Femur (tissue), 1 donor: ENCODE measurements at regions not wholly inside any gene's neighbourhood (a gene's known extent, or its start where the extent isn't known, plus 50 kb on each side); places are given as distances from the start of the nearest gene placed in this dataset.
"Not testable (repeated sequence)": the region's sequence is repeated elsewhere in the genome, so short reads cannot be mapped to it uniquely, and the experiment has no call there.

Experiments used
- DNase-seq: peaks from one replicate; pipeline ENCODE4 v3.0.0-alpha.2; 2017

- DNase-seq, result not testable (repeated sequence)
These were observed 63.5 kb downstream of the UNC93B1 start for GRCh38 chr11:67940440-67940839.

DNA sequence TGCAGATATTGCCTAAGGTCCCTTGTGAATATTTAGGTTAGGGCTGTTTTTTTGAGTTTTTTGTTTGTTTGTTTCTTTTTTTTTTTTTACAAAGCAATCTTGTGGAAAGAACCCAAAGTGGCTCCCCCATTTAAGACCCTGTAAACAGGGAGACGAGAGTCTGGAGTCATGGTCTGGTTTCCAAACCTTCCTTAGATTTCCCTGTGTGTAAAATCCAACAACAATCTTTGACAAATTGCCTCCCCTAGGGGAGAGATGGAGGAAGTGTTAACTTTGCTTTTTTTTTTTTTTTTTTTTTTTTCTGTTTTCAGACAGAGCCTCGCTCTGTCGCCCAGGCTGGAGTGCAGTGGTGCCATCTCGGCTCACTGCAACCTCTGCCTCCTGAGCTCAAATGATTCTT is 64.9 kb downstream of the UNC93B1 start:
- not testable (repeated sequence) for DNase-seq

GRCh38 chr11:67938371-67938770 is 65.5 kb downstream of the UNC93B1 start:
- not testable (repeated sequence) for DNase-seq

DNA sequence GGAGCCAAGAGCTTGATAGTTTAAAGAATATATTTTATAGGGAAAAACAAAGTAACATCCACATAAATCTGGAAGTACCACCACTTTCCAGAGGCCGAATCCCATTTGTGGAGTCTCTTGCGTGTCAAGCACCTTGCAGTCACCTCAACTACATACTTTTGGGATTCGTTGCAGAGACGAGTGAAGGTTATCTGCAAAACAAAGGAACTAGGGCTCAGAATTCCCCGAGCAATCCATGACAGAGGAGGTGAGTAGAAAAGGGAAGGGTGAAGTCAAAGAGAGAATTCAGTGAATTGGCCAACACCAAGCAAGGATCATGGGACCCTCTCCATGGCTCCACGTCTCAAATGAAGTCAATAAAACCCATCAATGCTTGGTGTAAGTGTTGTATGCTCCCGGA is 80.3 kb downstream of the UNC93B1 start:
- not testable (repeated sequence) for DNase-seq

GRCh38 chr11:67920546-67920945 is 83.4 kb downstream of the UNC93B1 start:
- DNase-seq, result not testable (repeated sequence)

- not testable (repeated sequence) for DNase-seq
These were observed 91.7 kb downstream of the UNC93B1 start for GRCh38 chr11:67912184-67912583.

DNA sequence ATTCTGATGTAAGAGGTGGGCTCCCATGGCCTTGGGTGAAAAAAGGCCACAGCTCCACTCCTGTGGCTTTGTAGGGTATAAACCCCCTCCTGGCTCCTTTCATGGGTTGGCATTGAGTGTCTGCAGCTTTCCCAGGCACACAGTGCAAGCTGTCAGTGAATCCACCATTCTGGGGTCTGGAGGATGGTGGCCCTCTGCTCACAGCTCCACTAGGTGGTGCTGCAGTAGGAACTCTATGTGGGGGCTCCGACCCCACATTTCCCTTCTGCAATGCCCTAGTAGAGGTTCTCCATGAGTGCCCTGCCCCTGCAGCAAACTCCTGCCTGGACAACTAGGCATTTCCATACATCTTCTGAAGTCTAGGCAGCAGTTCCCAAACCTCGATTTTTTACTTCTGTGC is 92.7 kb downstream of the UNC93B1 start:
- not testable (repeated sequence) for DNase-seq

GRCh38 chr11:67910803-67911202 is 93.1 kb downstream of the UNC93B1 start:
- not testable (repeated sequence) for DNase-seq

DNA sequence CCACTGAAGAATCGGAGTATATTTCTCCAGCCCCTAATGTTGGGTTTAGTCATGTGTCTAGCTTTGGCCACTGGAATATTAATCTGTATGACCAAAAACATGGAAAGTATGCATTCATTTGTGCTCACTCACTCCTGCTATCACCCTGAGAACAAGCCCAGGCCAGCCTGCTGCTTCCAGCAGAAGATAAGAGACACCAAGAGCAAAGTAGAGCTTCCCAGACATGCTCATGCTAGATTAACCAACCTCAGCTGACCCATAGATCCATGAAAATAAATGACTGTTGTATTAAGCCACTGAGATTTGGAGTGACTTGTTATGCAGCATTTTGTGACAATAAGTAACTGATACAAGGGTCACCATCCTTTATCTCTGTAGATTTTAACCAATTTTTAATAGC is 96.9 kb downstream of the UNC93B1 start:
- DNase-seq, result not testable (repeated sequence)

GRCh38 chr11:67899462-67899861 is 104.4 kb downstream of the UNC93B1 start:
- not testable (repeated sequence) for DNase-seq

DNA sequence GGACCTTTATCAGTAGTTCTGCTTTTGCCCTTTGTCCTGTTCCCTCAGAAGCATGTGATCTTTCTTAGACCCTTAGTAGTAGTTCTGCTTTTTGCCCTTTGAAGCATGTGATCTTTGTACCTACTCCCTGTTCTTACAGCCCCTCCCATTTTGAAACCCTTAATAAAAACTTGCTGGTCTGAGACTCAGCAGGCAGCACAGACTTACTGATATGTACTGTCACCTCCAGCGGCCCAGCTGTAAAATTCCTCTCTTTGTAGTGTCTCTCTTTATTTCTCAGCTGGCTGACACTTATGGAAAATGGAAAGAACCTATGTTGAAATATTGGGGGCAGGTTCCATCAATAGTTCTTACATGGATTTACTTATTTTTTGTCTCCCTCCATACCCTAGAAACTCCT is 110.4 kb downstream of the UNC93B1 start:
- not testable (repeated sequence) for DNase-seq

GRCh38 chr11:67889646-67890045 is 114.3 kb downstream of the UNC93B1 start:
- not testable (repeated sequence) for DNase-seq

DNA sequence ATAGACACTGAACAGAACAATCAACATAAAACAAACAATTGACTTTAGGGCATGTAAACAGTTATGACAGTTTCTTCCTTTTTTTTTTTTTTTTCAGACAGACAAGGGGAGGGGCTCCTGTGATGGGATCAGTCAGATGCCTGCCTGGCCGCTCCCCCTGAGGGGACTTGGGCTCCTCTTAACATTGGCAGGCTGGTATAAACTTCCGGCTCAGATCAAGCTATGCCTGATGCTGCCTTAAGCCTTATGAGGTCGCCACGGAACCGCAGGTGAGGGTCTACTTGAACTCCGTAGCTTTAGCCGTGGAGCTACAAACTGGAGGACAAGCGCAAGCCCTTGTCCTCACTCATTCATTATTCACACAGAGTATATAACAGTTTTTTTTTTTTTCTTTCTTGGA is 115.8 kb downstream of the UNC93B1 start:
- DNase-seq, result not testable (repeated sequence)

DNA sequence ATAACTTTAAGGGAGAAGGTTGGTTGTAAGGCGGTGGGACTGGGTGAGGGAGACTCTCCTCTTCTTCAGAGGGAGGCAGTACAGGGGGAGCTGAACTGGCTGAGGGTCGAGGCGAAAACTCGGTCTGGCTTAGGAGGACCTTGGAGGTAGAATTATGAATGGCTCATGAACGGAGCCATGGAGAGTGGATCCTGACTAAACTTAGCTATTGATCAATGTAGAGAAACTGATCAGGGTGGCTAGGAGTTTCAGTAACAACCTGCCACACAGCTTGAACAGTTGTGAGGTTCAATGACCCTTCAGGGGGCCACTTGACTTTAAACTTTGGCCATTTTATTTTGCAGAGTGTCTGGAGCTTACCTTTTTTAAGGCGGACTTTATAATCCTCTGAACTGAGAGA is 117.2 kb downstream of the UNC93B1 start:
- not testable (repeated sequence) for DNase-seq

DNA sequence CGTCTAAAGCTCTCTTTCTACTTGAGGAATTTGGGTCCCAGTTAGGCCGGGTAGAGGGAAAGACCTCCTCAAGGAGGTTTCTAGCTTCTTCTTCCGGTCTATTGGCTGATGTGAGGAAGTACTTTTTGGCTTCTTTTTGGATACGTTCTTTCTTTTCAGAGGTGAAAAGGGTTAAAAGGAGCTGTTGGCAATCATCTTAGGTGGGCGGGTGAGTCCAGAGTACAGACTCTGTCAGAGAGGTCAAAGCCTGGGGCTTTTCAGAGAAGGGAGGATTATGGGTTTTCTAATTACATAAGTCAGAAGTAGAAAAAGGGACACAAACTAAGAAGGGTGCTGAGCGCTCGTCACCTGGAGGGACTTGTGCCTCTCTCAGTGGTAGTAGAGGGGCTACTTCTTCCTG is 117.7 kb downstream of the UNC93B1 start:
- not testable (repeated sequence) for DNase-seq

GRCh38 chr11:67885574-67885973 is 118.3 kb downstream of the UNC93B1 start:
- DNase-seq, result not testable (repeated sequence)

DNA sequence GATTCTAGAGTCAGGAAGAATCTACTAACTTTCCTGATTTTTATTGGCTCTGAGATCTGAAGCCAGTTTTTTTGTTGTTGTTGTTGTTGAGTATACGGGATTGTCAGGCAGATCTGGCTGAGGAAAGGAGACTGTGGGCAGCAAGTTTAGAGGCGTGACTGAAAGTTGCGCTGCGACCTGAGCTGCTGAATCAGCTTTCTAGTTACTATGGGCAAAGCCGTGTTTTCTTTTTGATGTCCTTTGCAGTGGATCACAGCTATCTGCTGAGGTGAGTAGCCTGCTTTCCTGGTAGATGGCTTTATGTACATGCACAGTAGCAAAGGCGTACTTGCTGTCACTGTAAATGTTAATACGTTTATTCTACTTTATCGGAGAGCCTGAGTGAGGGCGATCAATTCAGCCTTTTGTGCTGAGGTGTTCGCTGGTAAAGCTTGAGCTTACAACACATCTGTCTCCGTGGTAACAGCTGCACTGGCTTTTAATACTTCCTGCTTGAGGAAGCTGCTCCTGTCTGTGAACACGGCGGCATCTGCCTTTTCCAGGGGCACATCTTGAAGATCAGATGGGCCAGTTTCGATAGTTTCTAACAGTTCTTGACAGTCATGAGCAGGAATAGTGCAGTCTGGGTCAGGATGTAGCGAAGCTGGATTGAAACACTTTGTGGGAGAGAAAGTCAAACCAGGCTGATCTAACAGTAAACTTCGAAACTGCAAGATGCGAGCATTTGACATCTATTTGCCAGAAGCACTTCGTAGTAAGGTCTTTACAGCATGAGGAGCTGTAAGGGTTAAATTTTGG is 118.9 kb downstream of the UNC93B1 start:
- not testable (repeated sequence) for DNase-seq

DNA sequence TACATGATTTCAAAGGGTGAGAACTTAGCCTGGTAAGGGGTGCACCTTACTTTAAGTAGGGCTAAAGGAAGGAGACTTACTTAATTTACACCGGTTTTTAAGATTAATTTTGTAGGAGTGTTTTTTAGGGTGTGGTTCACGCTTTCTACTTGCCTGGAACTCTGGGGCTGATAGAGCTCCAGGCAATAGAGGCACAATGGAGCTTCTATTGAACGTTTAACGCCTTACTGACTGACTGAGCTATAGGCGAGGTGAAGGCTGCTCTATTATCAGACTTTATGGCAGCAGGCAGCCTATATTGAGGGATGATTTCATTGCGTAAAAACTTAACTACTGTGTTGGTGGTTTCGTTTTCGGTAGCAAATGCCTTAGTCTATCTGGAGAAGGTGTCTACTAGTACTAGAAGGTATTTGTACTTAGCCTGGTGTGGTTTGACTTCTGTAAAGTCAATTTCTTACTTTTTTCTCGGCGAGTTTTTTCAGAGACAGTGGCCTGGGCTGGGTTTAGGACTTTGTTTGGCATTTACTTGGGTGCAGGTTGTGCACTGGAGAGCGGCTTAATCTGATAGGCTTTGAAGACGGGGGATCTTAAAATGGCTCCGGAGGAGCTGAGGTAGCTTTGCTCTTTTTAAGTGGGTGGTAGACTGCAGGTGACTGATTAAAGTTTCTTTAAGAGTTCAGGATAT is 119.7 kb downstream of the UNC93B1 start:
- not testable (repeated sequence) for DNase-seq

DNA sequence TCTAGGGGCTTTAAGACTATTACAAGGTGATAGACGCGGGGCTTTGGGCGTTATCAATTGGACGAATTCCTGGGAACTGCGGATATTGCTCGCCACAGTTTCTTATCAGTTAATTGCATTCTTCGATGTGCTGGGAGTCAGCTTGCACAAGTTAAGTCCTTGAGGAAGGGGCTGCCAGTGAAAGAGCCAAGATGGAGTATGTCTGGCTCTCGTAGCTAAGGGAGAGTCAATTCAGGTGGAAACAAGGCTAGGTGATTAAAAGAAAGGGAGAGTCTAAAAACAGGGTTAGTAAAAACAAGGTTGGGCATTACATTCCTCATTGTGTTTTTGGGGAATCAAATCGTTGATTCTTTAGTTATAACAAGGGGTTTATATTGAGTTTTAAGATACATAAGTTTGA is 121.6 kb downstream of the UNC93B1 start:
- not testable (repeated sequence) for DNase-seq

DNA sequence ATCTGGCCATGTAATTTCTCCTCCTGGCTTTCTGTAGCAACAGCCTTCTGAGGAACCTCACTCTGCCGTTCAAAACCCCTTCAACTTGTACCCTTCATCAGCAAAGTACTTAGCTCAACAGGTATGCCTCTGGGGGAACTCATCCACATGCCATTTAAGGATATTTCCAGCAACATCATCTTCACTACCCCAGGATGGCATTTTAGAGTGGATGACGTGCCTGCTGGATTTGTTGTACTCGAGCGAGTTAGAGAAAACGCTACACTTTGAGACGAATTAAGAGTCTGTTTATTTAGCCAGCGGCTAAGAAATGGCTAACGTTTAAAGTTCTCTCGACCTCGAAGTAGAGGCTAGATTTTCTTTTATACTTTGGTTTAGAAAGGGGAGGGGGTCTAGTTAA is 122.1 kb downstream of the UNC93B1 start:
- DNase-seq, result not testable (repeated sequence)

DNA sequence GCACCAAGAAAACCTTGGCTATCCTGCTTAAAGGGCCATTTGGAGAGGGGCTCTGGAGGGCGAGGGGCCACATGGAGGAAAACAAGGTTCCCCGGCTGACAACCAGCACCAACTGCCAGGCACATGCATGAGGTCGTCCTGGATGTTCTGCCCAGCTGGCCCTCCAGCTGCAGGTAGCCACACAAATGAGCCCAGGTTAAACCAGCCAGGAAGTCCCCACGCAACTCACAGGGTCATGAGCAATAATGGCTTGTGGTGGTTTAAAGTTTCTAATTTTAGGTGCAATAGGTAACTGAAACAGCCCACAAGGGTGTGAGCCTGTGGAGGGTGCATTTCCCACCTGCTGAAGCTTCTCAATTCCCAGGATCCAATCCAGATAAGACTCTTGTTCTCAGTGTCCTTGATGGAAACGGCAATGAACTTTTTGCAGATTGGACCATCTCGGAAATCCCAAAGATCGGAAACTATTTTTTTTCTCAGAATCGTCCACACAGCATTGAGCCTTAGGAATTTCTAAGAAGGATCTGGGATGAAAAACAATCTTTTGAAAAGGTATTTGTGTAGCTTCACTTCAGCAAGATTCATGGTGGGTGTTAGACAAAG is 123.2 kb downstream of the UNC93B1 start:
- not testable (repeated sequence) for DNase-seq

DNA sequence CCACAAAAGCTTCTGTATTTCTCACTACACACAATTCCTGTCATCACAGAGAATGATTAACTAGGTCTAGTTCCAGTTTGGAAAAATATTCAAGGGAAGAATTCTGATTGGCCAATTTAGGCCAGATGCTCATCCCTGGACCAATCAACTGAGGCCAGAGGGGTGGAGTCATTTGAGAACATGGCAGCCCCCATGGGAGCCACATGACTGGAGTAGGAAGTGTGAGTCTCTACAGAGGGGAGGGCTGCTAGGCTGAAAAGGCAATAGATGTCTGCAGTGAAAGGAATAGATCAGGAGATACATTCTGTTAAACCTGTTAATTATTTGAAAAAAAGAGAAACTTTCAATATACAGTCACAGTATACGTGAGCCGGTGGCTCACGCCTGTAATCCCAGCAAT is 125.2 kb downstream of the UNC93B1 start:
- not testable (repeated sequence) for DNase-seq

- DNase-seq, result not testable (repeated sequence)
These were observed 126.6 kb downstream of the UNC93B1 start for GRCh38 chr11:67877316-67877715.

- DNase-seq, result not testable (repeated sequence)
These were observed 130.7 kb downstream of the UNC93B1 start for GRCh38 chr11:67873223-67873622.
